GM12878 (cell line): ENCODE measurements at regions not wholly inside any gene's neighbourhood (a gene's known extent, or its start where the extent isn't known, plus 50 kb on each side); places are given as distances from the start of the nearest gene placed in this dataset.

Experiments
- ATAC-seq: fragments of 200-7000 bp; cut with Tn5 transposase; 3 replicates; pipeline ENCODE4 v1.9.1; 2020; ENCODE audit warnings: mild to moderate bottlenecking, moderate library complexity
- BruUV-seq: library from RNA; stranded (reverse); fragments of 400-500 nt; replicated peaks from 2 replicates; lab custom pipeline; 2021; lab: Mats Ljungman, UMichigan
- CTCF ChIA-PET: fragments of 300-600 bp; sonication (Branson Sonifier 250); formaldehyde crosslinking; extraction: SDS; loops from one replicate; lab custom pipeline; 2021; ENCODE audit warnings: inconsistent platforms; lab: Yijun Ruan, JAX
- POLR2A ChIA-PET: fragments of 350-600 bp; formaldehyde crosslinking; extraction: SDS; loops from one replicate; lab custom pipeline; 2021; ENCODE audit warnings: inconsistent platforms; lab: Charles Lee
- RAD21 ChIA-PET: fragments of 300-600 bp; sonication (Branson Sonifier 250); formaldehyde crosslinking; loops from one replicate; lab custom pipeline; 2023; ENCODE audit warnings: antibody characterized with exemption; ENCODE audit not compliant: unreplicated experiment; lab: Charles Lee
- SMC1A ChIA-PET: fragments of 300-600 bp; sonication (Branson Sonifier 250); formaldehyde crosslinking; loops from one replicate; lab custom pipeline; 2023; ENCODE audit not compliant: unreplicated experiment, uncharacterized antibody; lab: Charles Lee
- DNase-seq: peaks from one replicate; pipeline ENCODE4 v3.0.0-alpha.2; 2011; ENCODE audit warnings: low read depth, low spot score
- FAIRE-seq: peaks from 3 replicates; lab custom pipeline; 2011; peaks lifted over from hg19 to GRCh38; lab: Jason Lieb, UNC
- H2AFZ ChIP-seq: 2 replicates; pipeline ENCODE4 v1.6.0; 2011; ENCODE audit warnings: low read depth, low read length, control low read depth; ENCODE audit not compliant: control insufficient read depth
- H3K27ac ChIP-seq: 2 replicates; pipeline ENCODE4 v1.5.1; 2011; ENCODE audit warnings: control low read depth; ENCODE audit not compliant: control insufficient read depth, insufficient read depth
- H3K27me3 ChIP-seq, 2 experiments: replicated peaks in 1 of 2; 2 replicates each; pipeline versions ENCODE4 v1.6.0 to v1.6.1; 2011; ENCODE audit warnings: low read length in 1 of 2; ENCODE audit not compliant: control insufficient read depth in 2 of 2, insufficient read depth in 2 of 2
- H3K36me3 ChIP-seq, 2 experiments: 2 replicates each; pipeline ENCODE4 v1.5.1; 2011; ENCODE audit warnings: low read length in 1 of 2; ENCODE audit not compliant: control insufficient read depth in 2 of 2, insufficient read depth in 2 of 2
- H3K4me1 ChIP-seq: 2 replicates; pipeline ENCODE4 v1.6.1; 2011; ENCODE audit warnings: mild to moderate bottlenecking, low read length, moderate library complexity, mixed read lengths; ENCODE audit not compliant: control insufficient read depth, insufficient read depth
- H3K4me2 ChIP-seq: 2 replicates; pipeline ENCODE4 v1.6.0; 2011; ENCODE audit warnings: control low read depth; ENCODE audit not compliant: control insufficient read depth, insufficient read depth
- H3K4me3 ChIP-seq: fragments of 200-600 bp; sonication (generic); 2 replicates; pipeline ENCODE4 v1.5.1; 2016
- H3K79me2 ChIP-seq: 2 replicates; pipeline ENCODE4 v1.6.0; 2011; ENCODE audit warnings: low read length; ENCODE audit not compliant: control insufficient read depth, insufficient read depth
- H3K9ac ChIP-seq: 2 replicates; pipeline ENCODE4 v1.8.0; 2011; ENCODE audit warnings: low read length, control low read depth, mixed read lengths; ENCODE audit not compliant: control insufficient read depth, insufficient read depth
- H3K9me3 ChIP-seq: replicated peaks from 3 replicates; pipeline ENCODE4 v1.5.1; 2011; ENCODE audit warnings: mild to moderate bottlenecking, low read length; ENCODE audit not compliant: control insufficient read depth, insufficient read depth
- H4K20me1 ChIP-seq: 2 replicates; pipeline ENCODE4 v1.6.0; 2011; ENCODE audit not compliant: control insufficient read depth, insufficient read depth
- E2F4 ChIP-seq: IDR thresholded peaks from 2 replicates; pipeline ENCODE4 v1.6.1; 2012; ENCODE audit warnings: low read depth, low read length, improper control_type of control experiment
- HDGF ChIP-seq: fragments of 450-650 bp; IDR thresholded peaks from 2 replicates; pipeline ENCODE4 v1.6.1; 2016; ENCODE audit warnings: antibody characterized with exemption
- IRF5 ChIP-seq: fragments of 450-650 bp; IDR thresholded peaks from 2 replicates; pipeline ENCODE4 v1.6.1; 2017; ENCODE audit warnings: borderline replicate concordance
- JUNB ChIP-seq: IDR thresholded peaks from 2 replicates; pipeline ENCODE4 v1.6.1; 2016; ENCODE audit warnings: antibody characterized with exemption, mild to moderate bottlenecking
- KAT2A ChIP-seq: conservative IDR thresholded peaks from 2 replicates; pipeline ENCODE4 v1.6.1; 2011; ENCODE audit warnings: low read depth, low read length; ENCODE audit not compliant: control insufficient read depth
- POLR2AphosphoS2 ChIP-seq: IDR thresholded peaks from 2 replicates; pipeline ENCODE4 v1.6.1; 2011; ENCODE audit warnings: low read depth, mild to moderate bottlenecking, low read length, improper control_type of control experiment, moderate library complexity
- RELB ChIP-seq: fragments of 450-650 bp; IDR thresholded peaks from 2 replicates; pipeline ENCODE4 v1.6.1; 2017; ENCODE audit warnings: low read depth, mild to moderate bottlenecking, moderate library complexity
- SMAD5 ChIP-seq: IDR thresholded peaks from 2 replicates; pipeline ENCODE4 v1.6.1; 2016; ENCODE audit warnings: antibody characterized with exemption, low read depth
- SREBF1 ChIP-seq: IDR thresholded peaks from 2 replicates; pipeline ENCODE4 v1.6.1; 2012; ENCODE audit warnings: mild to moderate bottlenecking, low read length
- STAT1 ChIP-seq: fragments of 450-650 bp; conservative IDR thresholded peaks from 2 replicates; pipeline ENCODE4 v1.6.1; 2014; ENCODE audit warnings: antibody characterized with exemption, mild to moderate bottlenecking
- SUPT20H ChIP-seq: IDR thresholded peaks from 2 replicates; pipeline ENCODE4 v1.6.1; 2011; ENCODE audit warnings: low read depth, mild to moderate bottlenecking, low read length, moderate library complexity, borderline replicate concordance; ENCODE audit not compliant: control insufficient read depth
- WGBS: methylation state at CpG from one replicate; pipeline ENCODE4 v1.1.6; 2016; ENCODE audit warnings: low lambda C conversion rate; ENCODE audit not compliant: insufficient replicate concordance, insufficient coverage; ENCODE audit errors: missing lambda C conversion rate; 5-methylcytosine and 5-hydroxymethylcytosine counted together
- in situ Hi-C: fragments of 300-500 bp; cut with MboI; formaldehyde crosslinking; loops from 9 replicates; pipeline ENCODE4 v1.14.3; 2018; ENCODE audit warnings: mixed read lengths
- intact Hi-C: fragments of 100-400 bp; cut with micrococcal nuclease; formaldehyde crosslinking; loops from one replicate; pipeline ENCODE4 v1.14.2; 2022; ENCODE audit not compliant: unreplicated experiment
- TF ChIP-seq, protein P1 (sequence below): IDR thresholded peaks from 2 replicates; pipeline ENCODE4 v1.6.1; 2011; ENCODE audit warnings: low read depth, mild to moderate bottlenecking, low read length, moderate library complexity, borderline replicate concordance; ENCODE audit errors: extremely low read depth
- TF ChIP-seq, protein P2 (sequence below): IDR thresholded peaks from 2 replicates; pipeline ENCODE4 v1.6.1; 2011; ENCODE audit warnings: borderline replicate concordance, low read depth, mild to moderate bottlenecking, moderate library complexity, mixed read lengths, low read length; ENCODE audit not compliant: insufficient read depth; ENCODE audit errors: extremely low read length
- TF ChIP-seq, protein P3 (sequence below): fragments of 450-650 bp; IDR thresholded peaks from 2 replicates; pipeline ENCODE4 v1.6.1; 2016; ENCODE audit warnings: mild to moderate bottlenecking

- Histone ChIP-seq H3K9me3 (no peaks in the 10 kb centered on the region), H3K36me3 (no peaks in the 10 kb centered on the region), H4K20me1 (no peaks in the 10 kb centered on the region), H3K79me2 (no peaks in the 10 kb centered on the region), H3K4me2 (no peak overlapping the region), H2AFZ (no peak overlapping the region), H3K27me3 (no peaks in the 10 kb centered on the region; a peak in 1 of 4 replicates), H3K27ac (no peak overlapping the region), H3K4me3 (no peak overlapping the region), H3K9ac (no peak overlapping the region), H3K4me1 (no peaks in the 10 kb centered on the region)
- ATAC-seq (no peak), DNase-seq (no peak), FAIRE-seq (no peak)
- intact Hi-C loops (no loop called here), in situ Hi-C loops (no loop called here)
- CTCF ChIA-PET, result no interaction called here
- SMC1A ChIA-PET, result interaction anchor here (0.7 kb wide), 1 partner anchor 36 kb away, joined by 3 read pairs; no protein-coding TSS in a partner anchor
- TF ChIP-seq IRF5 (no peak), HDGF (no peak), SREBF1 (no peak), RELB (no peak), KAT2A (no peak), SUPT20H (no peak), POLR2AphosphoS2 (no peak), SMAD5 (no peak), JUNB (no peak), E2F4 (no peak), STAT1 (no peak)
- TF ChIP-seq, protein P1, sequence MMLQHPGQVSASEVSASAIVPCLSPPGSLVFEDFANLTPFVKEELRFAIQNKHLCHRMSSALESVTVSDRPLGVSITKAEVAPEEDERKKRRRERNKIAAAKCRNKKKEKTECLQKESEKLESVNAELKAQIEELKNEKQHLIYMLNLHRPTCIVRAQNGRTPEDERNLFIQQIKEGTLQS, result no peak
- TF ChIP-seq, protein P2, sequence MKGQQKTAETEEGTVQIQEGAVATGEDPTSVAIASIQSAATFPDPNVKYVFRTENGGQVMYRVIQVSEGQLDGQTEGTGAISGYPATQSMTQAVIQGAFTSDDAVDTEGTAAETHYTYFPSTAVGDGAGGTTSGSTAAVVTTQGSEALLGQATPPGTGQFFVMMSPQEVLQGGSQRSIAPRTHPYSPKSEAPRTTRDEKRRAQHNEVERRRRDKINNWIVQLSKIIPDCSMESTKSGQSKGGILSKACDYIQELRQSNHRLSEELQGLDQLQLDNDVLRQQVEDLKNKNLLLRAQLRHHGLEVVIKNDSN, result no peak
- TF ChIP-seq, protein P3, sequence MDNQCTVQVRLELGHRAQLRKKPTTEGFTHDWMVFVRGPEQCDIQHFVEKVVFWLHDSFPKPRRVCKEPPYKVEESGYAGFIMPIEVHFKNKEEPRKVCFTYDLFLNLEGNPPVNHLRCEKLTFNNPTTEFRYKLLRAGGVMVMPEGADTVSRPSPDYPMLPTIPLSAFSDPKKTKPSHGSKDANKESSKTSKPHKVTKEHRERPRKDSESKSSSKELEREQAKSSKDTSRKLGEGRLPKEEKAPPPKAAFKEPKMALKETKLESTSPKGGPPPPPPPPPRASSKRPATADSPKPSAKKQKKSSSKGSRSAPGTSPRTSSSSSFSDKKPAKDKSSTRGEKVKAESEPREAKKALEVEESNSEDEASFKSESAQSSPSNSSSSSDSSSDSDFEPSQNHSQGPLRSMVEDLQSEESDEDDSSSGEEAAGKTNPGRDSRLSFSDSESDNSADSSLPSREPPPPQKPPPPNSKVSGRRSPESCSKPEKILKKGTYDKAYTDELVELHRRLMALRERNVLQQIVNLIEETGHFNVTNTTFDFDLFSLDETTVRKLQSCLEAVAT, result no peak
- POLR2A ChIA-PET, result no interaction called here
- RAD21 ChIA-PET, result no interaction called here
- 47% methylated on average over 15 of the region's 15 CpGs for WGBS
- no TSS peak for BruUV-seq
Observed at GRCh38 chr22:49721211-49721763, 106.4 kb downstream of the BRD1 start.
